ENCODE measurements at regions not wholly inside any gene's neighbourhood (a gene's known extent, or its start where the extent isn't known, plus 50 kb on each side); places are given as distances from the start of the nearest gene placed in this dataset.

DNA sequence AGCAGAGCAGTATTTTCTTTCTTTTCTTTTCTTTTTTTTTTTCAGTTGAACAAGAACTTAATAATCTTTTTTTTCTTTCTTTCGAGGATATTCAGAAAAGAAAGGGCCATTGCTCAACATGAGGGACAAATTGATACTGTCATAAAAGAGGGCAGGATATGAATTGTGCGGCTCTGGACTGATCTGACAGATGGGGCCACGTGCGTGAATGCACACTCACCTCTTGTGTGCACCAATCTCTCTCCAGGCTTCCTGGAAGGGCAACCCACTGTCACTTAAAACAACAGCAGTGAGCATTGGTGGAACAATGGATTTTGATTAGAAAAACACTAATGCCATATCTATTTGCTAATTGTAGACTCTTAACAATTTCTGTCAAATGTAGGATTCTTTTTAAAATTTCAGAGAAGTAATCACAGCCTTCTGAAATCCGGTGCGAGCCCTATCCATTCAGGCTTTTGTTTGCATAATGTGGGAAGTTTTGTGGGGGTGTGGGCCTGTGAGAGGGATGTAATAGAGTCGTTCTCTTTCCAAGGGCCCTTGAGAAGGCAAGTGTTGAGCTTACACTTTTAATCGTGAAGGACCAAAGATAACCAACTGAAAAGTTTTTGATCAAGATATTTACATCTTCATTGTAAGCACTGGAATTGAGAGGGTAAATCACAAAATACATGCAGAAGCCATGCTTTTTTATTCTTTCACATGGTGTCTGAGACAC, 298.8 kb downstream of the SP3 start:
- Histone ChIP-seq H3K9me2 (replicated peaks; ENCODE audit: insufficient read depth, low read length) (no peaks in the 10 kb centered on the region), H3K27me3 (replicated peaks; ENCODE audit: insufficient read depth, low read length) (no peaks in the 10 kb centered on the region), H3K9ac (ENCODE audit: low read length) (no peak overlapping the region), H3K79me2 (ENCODE audit: low read length) (no peaks in the 10 kb centered on the region), H3K4me1 (ENCODE audit: low read length) (no peaks in the 10 kb centered on the region), H3K4me2 (ENCODE audit: low read depth, low read length) (no peak overlapping the region), H3F3A (ENCODE audit: insufficient read depth, low read length) (no peaks in the 10 kb centered on the region), H2AFZ (ENCODE audit: low read length) (no peak overlapping the region), H4K20me1 (ENCODE audit: insufficient read depth, low read length) (no peaks in the 10 kb centered on the region), H3K27ac (ENCODE audit: low read length) (no peak overlapping the region), H3K36me3 (replicated peaks; ENCODE audit: insufficient read depth, low read length) (no peaks in the 10 kb centered on the region), H3K4me3 (ENCODE audit: low read length) (no peak overlapping the region), H3K9me3 (replicated peaks; ENCODE audit: insufficient read depth, low read length) (no peaks in the 10 kb centered on the region)
- no peak for DNase-seq
- TF ChIP-seq EZH2phosphoT487 (IDR thresholded peaks at IDR 0.05; ENCODE audit: low read length), result no peak
- no peak for TF ChIP-seq EZH2 (optimal IDR thresholded peaks at IDR 0.05; ENCODE audit: low read depth, low read length)
- TF ChIP-seq, protein P1, sequence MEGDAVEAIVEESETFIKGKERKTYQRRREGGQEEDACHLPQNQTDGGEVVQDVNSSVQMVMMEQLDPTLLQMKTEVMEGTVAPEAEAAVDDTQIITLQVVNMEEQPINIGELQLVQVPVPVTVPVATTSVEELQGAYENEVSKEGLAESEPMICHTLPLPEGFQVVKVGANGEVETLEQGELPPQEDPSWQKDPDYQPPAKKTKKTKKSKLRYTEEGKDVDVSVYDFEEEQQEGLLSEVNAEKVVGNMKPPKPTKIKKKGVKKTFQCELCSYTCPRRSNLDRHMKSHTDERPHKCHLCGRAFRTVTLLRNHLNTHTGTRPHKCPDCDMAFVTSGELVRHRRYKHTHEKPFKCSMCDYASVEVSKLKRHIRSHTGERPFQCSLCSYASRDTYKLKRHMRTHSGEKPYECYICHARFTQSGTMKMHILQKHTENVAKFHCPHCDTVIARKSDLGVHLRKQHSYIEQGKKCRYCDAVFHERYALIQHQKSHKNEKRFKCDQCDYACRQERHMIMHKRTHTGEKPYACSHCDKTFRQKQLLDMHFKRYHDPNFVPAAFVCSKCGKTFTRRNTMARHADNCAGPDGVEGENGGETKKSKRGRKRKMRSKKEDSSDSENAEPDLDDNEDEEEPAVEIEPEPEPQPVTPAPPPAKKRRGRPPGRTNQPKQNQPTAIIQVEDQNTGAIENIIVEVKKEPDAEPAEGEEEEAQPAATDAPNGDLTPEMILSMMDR (IDR thresholded peaks at IDR 0.05; ENCODE audit: low read length), result no peak

DNA sequence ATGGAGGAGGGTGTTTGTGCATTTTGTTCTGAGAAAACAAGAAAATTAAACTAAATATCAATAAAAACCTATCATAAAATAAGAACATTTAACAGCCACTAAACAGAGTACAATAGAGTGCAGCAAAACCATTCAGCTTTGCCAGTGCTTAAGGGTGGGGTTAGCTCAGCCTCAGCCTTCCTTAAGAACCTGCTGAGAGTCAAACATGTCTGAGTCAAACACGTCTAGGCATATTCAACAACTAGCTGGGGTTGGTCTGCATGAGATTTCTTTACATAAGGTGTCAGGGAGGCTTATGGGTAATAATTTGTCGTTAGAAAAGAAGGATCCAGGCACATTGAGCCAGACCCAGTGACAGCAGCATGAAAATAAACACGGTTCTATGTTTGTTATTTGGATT, 298.2 kb downstream of the SP3 start:
- DNase-seq, result no peak
- H3K4me3 ChIP-seq (ENCODE audit: low read length), result no peak overlapping the region
- H3K79me2 ChIP-seq (ENCODE audit: low read length), result no peaks in the 10 kb centered on the region
- H3K27me3 ChIP-seq (replicated peaks; ENCODE audit: insufficient read depth, low read length), result no peaks in the 10 kb centered on the region
- no peaks in the 10 kb centered on the region for H4K20me1 ChIP-seq (ENCODE audit: insufficient read depth, low read length)
- H2AFZ ChIP-seq (ENCODE audit: low read length), result no peak overlapping the region
- no peaks in the 10 kb centered on the region for H3F3A ChIP-seq (ENCODE audit: insufficient read depth, low read length)
- H3K9me3 ChIP-seq (replicated peaks; ENCODE audit: insufficient read depth, low read length), result no peaks in the 10 kb centered on the region
- TF ChIP-seq EZH2 (optimal IDR thresholded peaks at IDR 0.05; ENCODE audit: low read depth, low read length) (no peak), EZH2phosphoT487 (IDR thresholded peaks at IDR 0.05; ENCODE audit: low read length) (no peak)
- TF ChIP-seq, protein P1 (IDR thresholded peaks at IDR 0.05; ENCODE audit: low read length), result no peak
- H3K4me1 ChIP-seq (ENCODE audit: low read length), result no peaks in the 10 kb centered on the region
- no peak overlapping the region for H3K9ac ChIP-seq (ENCODE audit: low read length)
- H3K27ac ChIP-seq (ENCODE audit: low read length), result no peak overlapping the region
- no peak overlapping the region for H3K4me2 ChIP-seq (ENCODE audit: low read depth, low read length)
- no peaks in the 10 kb centered on the region for H3K36me3 ChIP-seq (replicated peaks; ENCODE audit: insufficient read depth, low read length)
- no peaks in the 10 kb centered on the region for H3K9me2 ChIP-seq (replicated peaks; ENCODE audit: insufficient read depth, low read length)

DNA sequence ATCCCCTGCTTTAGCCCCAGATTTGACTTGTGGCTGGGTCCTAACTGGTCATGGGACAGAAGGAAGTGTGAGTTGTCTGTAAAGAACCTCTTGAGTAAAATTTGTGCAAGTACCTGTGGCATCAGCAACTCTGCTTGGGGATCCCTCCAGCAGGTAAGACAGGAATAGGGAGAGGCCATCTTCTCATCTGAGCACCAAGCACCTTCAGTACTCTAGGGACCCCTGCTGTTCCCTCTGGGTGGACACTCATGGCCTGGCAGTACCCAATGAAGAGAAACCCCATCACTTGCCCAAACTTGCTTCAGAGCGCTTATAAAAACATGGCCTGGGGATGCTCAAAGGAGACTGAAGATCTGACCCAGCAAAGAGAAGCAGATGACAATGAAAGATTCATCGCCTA, 297.8 kb downstream of the SP3 start:
- Histone ChIP-seq H3K27ac (ENCODE audit: low read length) (no peak overlapping the region), H3K4me3 (ENCODE audit: low read length) (no peak overlapping the region), H4K20me1 (ENCODE audit: insufficient read depth, low read length) (no peaks in the 10 kb centered on the region), H3K4me1 (ENCODE audit: low read length) (no peaks in the 10 kb centered on the region), H3K79me2 (ENCODE audit: low read length) (no peaks in the 10 kb centered on the region), H3K36me3 (replicated peaks; ENCODE audit: insufficient read depth, low read length) (no peaks in the 10 kb centered on the region), H3K9ac (ENCODE audit: low read length) (no peak overlapping the region), H3K9me3 (replicated peaks; ENCODE audit: insufficient read depth, low read length) (no peaks in the 10 kb centered on the region), H2AFZ (ENCODE audit: low read length) (no peak overlapping the region), H3K4me2 (ENCODE audit: low read depth, low read length) (no peak overlapping the region), H3K27me3 (replicated peaks; ENCODE audit: insufficient read depth, low read length) (no peaks in the 10 kb centered on the region), H3F3A (ENCODE audit: insufficient read depth, low read length) (no peaks in the 10 kb centered on the region), H3K9me2 (replicated peaks; ENCODE audit: insufficient read depth, low read length) (no peaks in the 10 kb centered on the region)
- TF ChIP-seq EZH2 (optimal IDR thresholded peaks at IDR 0.05; ENCODE audit: low read depth, low read length), result no peak
- TF ChIP-seq EZH2phosphoT487 (IDR thresholded peaks at IDR 0.05; ENCODE audit: low read length), result no peak
- TF ChIP-seq, protein P1 (IDR thresholded peaks at IDR 0.05; ENCODE audit: low read length), result 0 out of 2 replicates have a peak, but pooled peaks have one; percentile 10
- no peak for DNase-seq
